GM18511 (cell line): ENCODE measurements at regions not wholly inside any gene's neighbourhood (a gene's known extent, or its start where the extent isn't known, plus 50 kb on each side); places are given as distances from the start of the nearest gene placed in this dataset.

Experiments used
- ATAC-seq: cut with Tn5 transposase; IDR thresholded peaks from one replicate; pipeline ENCODE4 v1.9.1; 2021; ENCODE audit warnings: mild to moderate bottlenecking, moderate library complexity; ENCODE audit not compliant: unreplicated experiment

GRCh38 chr4:156596706-156597329 lies 374.8 kb downstream of the PDGFC start:
- ATAC-seq = no peak

- ATAC-seq = no peak
These were observed 375.6 kb downstream of the PDGFC start for GRCh38 chr4:156596026-156596425.

- ATAC-seq = no peak
These were observed 376.6 kb downstream of the PDGFC start for GRCh38 chr4:156595041-156595440.

GRCh38 chr4:156594624-156595023 lies 377.0 kb downstream of the PDGFC start:
- ATAC-seq = no peak

GRCh38 chr4:156593464-156593863 lies 378.1 kb downstream of the PDGFC start:
- ATAC-seq = no peak

DNA sequence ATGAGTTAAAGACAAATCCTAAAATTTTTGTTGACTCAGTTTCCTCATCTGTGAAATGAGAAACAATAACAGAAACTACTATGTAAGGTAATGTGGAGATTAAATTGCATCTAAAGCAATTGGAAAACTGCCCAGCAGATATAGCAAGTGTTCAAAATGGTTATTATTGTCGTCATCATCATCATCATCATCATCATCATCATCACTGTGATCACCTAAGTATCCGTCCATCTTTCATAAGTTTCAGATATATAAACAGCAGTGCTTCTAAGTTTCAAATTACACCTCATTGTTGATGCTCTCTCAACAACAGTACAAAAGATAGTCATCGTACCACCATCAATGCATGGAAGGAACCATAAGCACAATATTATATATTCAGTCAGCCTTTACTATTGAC lies 379.9 kb downstream of the PDGFC start:
- no peak for ATAC-seq

GRCh38 chr4:156584100-156584499 lies 387.5 kb downstream of the PDGFC start:
- no peak for ATAC-seq

DNA sequence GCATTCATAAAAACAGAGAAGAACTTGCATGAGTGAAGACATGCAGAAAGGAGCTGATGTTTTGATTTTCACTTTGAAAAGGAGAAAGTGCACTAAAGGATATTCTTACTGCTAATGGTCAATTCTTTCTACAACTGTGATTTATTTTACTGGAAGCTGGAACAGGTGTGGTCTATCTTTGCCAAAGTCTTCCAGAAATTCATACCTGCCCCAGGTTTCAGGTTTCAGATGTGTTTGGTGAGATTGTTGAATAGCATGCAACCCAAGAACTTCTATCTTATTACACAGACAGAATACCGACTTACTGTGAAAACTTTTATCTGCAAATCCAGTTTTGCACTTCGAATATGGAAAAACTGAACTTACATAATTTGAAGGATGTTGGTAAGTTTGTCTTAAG lies 388.3 kb downstream of the PDGFC start:
- no peak for ATAC-seq

DNA sequence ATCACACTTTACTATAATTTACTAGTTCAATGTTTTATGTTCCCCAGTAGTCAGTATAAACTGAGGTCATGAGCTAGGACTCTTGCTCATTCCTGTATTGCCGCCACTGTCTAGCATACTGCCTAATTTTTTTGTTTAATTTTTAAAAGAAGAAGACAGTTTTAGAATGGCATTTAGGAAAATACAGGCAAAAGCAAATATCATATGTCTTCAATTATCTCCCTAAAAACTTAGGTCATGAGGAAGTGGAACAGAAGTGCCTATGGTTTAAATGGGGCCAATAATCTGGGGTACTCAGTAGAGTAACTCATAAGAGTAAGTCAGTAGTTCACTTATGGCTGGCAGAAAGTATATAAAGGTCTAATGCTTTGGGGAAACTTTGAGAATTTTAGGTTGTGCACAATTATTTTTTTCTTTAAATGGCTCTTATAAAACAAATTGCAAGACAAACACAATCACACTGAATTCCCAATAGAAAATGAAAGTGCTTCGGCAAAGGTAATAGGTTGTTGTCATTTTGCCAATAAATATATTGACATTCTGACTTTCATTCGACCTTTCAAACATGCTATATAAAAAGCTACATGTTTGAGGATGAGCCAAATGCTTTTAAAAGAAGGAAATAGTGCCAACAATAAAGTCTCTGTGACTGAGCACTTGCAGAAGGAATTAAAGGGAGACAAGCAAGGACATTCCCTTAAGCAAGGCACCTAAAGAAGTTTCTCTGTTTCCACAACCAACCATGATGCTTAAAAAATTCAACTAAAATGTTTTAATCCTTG lies 390.1 kb downstream of the PDGFC start:
- ATAC-seq = no peak

- ATAC-seq = no peak
These were observed 392.9 kb downstream of the PDGFC start for GRCh38 chr4:156578713-156579112.

DNA sequence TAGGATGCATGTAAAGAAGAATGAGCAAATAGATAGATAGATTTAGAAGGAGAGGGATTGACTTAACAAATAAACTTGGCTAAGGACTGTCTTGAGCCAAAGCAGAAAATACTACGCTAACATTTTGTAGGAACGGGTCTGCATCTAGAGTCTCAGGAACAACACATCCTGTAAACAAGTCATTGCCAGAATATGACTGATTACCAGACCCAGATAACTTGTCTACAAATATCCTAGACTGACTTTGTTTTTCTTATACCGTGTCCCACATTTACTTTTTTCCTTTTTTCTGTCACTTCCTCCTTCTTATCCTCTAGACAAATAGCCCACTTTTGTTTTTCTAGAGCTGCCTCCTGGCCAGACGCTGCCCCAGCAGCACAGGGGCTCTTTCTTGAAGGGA lies 393.6 kb downstream of the PDGFC start:
- ATAC-seq = no peak

- no peak for ATAC-seq
These were observed 394.7 kb downstream of the PDGFC start for GRCh38 chr4:156576946-156577345.

GRCh38 chr4:156575430-156576073 lies 396.0 kb downstream of the PDGFC start:
- no peak for ATAC-seq

- no peak for ATAC-seq
These were observed 400.5 kb downstream of the PDGFC start for GRCh38 chr4:156571146-156571545.

DNA sequence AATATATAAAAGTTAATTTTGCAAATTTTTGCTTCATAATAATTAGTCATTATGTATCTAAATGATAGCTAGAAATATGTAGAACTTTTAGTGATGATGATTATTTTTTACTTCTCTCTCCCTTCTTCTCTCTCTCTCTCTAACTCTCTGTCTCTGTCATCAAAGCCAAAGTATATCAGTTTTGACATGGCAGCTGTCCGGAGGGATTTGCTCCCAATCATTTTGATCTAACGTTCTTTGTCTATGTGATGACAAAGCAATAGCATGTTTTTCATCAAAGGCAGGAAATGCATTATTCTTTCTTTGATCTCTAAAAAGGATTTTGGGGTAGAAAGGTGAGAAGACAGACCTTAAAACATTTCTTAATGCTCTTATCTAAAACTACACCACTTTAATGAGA lies 402.1 kb downstream of the PDGFC start:
- ATAC-seq = no peak

GRCh38 chr4:156568484-156568883 lies 403.1 kb downstream of the PDGFC start:
- ATAC-seq = no peak

GRCh38 chr4:156568041-156568440 lies 403.6 kb downstream of the PDGFC start:
- ATAC-seq = no peak

DNA sequence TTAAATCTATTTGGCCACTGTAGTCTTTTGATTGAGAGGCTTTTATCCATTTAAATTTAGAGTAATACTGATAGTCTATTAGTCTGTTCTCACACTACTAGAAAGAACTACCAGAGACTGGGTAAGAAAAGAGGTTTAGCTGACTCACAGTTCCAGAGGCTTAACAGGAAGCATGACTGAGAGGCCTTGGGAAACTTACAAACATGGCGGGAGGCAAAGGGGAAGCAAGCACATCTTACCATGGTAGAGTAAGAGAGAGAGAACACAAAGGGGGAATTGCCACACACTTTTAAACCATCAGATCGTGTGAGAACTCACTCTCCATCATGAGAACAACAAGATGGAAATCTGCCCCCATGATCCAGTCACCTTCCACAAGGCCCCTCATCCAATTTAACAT lies 410.9 kb downstream of the PDGFC start:
- ATAC-seq = no peak

- no peak for ATAC-seq
These were observed 412.3 kb downstream of the PDGFC start for GRCh38 chr4:156559346-156559745.

DNA sequence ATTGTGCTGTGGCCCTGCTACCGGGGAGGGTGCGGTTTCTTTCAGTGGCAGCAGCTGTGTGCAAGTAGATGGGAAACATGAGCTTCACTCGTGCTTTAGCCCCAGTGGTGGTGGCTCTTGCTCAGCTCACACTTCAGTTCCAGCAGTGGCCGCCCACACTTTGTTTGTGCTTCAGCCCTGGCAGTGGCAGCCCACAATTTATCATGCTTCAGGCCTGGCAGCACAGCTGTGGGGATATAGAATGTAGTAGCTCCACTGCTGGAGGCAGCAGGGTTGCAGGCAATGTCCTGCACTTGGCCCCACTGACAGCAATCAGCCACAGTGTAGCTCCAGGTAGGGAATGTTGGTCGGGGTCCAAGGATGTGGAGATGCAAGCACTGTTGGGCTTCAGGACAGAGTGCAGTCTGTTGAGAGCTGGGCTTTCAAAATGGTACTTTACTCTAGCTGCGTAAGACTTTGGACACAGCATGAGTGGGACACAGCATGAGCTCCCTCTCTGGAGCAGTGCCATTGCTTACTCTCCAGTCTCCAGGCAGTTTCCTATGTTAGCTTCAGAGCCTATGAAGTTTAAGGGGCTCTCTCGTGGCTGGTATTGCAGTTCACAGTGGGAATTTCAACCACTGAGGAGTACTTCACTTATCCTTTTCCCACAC lies 413.1 kb downstream of the PDGFC start:
- ATAC-seq = no peak

GRCh38 chr4:156557920-156558319 lies 413.7 kb downstream of the PDGFC start:
- ATAC-seq = no peak

- no peak for ATAC-seq
These were observed 415.3 kb downstream of the PDGFC start for GRCh38 chr4:156556336-156556735.
